MM.1S (cell line): ENCODE measurements at regions not wholly inside any gene's neighbourhood (a gene's known extent, or its start where the extent isn't known, plus 50 kb on each side); places are given as distances from the start of the nearest gene placed in this dataset.

Experiments
- DNase-seq: peaks from one replicate; pipeline ENCODE4 v3.0.0-alpha.2; 2015
- H2AFZ ChIP-seq: fragments of 300-600 bp; sonication (generic); 2 replicates; pipeline ENCODE4 v1.6.0; 2016; ENCODE audit warnings: antibody characterized with exemption, low read length
- H3F3A ChIP-seq: fragments of 300-600 bp; sonication (generic); 2 replicates; pipeline ENCODE4 v1.6.1; 2016; ENCODE audit warnings: mild to moderate bottlenecking, antibody characterized with exemption, low read length, moderate library complexity, mixed read lengths; ENCODE audit not compliant: insufficient read depth
- H3K27ac ChIP-seq: fragments of 300-600 bp; sonication (generic); 2 replicates; pipeline ENCODE4 v1.5.1; 2016; ENCODE audit warnings: mild to moderate bottlenecking, low read length
- H3K27me3 ChIP-seq: fragments of 300-600 bp; sonication (generic); replicated peaks from 2 replicates; pipeline ENCODE4 v1.6.0; 2016; ENCODE audit warnings: low read length; ENCODE audit not compliant: insufficient read depth
- H3K36me3 ChIP-seq: fragments of 300-600 bp; sonication (generic); replicated peaks from 2 replicates; pipeline ENCODE4 v1.6.1; 2016; ENCODE audit warnings: mild to moderate bottlenecking, low read length, mixed read lengths; ENCODE audit not compliant: insufficient read depth
- H3K4me1 ChIP-seq: fragments of 300-600 bp; sonication (generic); 2 replicates; pipeline ENCODE4 v1.6.1; 2016; ENCODE audit warnings: low read length, mixed read lengths
- H3K4me2 ChIP-seq: fragments of 300-600 bp; sonication (generic); 2 replicates; pipeline ENCODE4 v1.6.0; 2016; ENCODE audit warnings: low read depth, low read length
- H3K4me3 ChIP-seq: fragments of 300-600 bp; sonication (generic); 2 replicates; pipeline ENCODE4 v1.5.1; 2016; ENCODE audit warnings: low read length, mixed read lengths
- H3K79me2 ChIP-seq: fragments of 300-600 bp; sonication (generic); 2 replicates; pipeline ENCODE4 v1.6.1; 2016; ENCODE audit warnings: mixed run types, low read length, mixed read lengths
- H3K9ac ChIP-seq: fragments of 300-600 bp; sonication (generic); 2 replicates; pipeline ENCODE4 v1.6.1; 2016; ENCODE audit warnings: low read length, mixed read lengths
- H3K9me2 ChIP-seq: fragments of 300-600 bp; sonication (generic); replicated peaks from 2 replicates; pipeline ENCODE4 v1.6.1; 2016; ENCODE audit warnings: mild to moderate bottlenecking, low read length, mixed read lengths; ENCODE audit not compliant: insufficient read depth
- H3K9me3 ChIP-seq: fragments of 300-600 bp; sonication (generic); replicated peaks from 2 replicates; pipeline ENCODE4 v1.6.1; 2016; ENCODE audit warnings: mild to moderate bottlenecking, low read length, mixed read lengths; ENCODE audit not compliant: insufficient read depth
- H4K20me1 ChIP-seq: fragments of 300-600 bp; sonication (generic); 2 replicates; pipeline ENCODE4 v1.6.1; 2016; ENCODE audit warnings: mild to moderate bottlenecking, low read length, moderate library complexity, mixed read lengths; ENCODE audit not compliant: insufficient read depth
- CTCF ChIP-seq: fragments of 300-600 bp; sonication (generic); IDR thresholded peaks from 2 replicates; pipeline ENCODE4 v1.5.1; 2016; ENCODE audit warnings: antibody characterized with exemption, low read length, mixed read lengths
- EZH2 ChIP-seq: fragments of 300-600 bp; sonication (generic); optimal IDR thresholded peaks from 2 replicates; pipeline ENCODE3; 2017; ENCODE audit warnings: low read depth, mild to moderate bottlenecking, antibody characterized with exemption, low read length, mixed read lengths
- EZH2phosphoT487 ChIP-seq: fragments of 300-600 bp; sonication (generic); IDR thresholded peaks from 2 replicates; pipeline ENCODE4 v1.6.1; 2018; ENCODE audit warnings: antibody characterized with exemption, low read length

DNA sequence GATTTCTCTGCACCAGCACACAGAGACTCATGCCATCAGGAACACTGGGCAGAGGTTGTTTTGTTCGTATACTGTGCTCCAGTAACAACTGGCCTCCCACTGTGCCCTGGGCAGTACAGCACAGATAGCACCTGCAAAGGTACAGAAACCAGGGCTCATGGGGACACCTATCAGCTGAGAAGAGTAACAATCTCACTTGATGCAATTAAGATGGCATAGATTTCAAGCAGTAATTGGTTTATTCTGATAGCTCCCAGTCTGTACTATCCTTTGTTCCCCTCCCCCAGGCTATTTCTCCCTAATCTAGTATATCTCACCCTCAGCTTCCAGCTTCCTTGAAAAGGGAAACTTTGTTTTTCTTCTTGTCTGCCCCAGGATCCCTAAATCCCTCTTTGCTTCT, 343.9 kb upstream of the MMADHC start:
- no peaks in the 10 kb centered on the region for H3K27me3 ChIP-seq
- no peaks in the 10 kb centered on the region for H3K9me3 ChIP-seq
- no peak overlapping the region for H2AFZ ChIP-seq
- H3K36me3 ChIP-seq = no peaks in the 10 kb centered on the region
- no peaks in the 10 kb centered on the region for H3K79me2 ChIP-seq
- no peaks in the 10 kb centered on the region for H3F3A ChIP-seq
- H3K9me2 ChIP-seq = no peaks in the 10 kb centered on the region
- no peak overlapping the region for H3K4me2 ChIP-seq
- TF ChIP-seq CTCF = 0 out of 2 replicates have a peak, but pooled peaks have one; percentile 7
- TF ChIP-seq EZH2phosphoT487 = no peak
- H4K20me1 ChIP-seq = no peaks in the 10 kb centered on the region
- H3K27ac ChIP-seq = no peak overlapping the region
- no peak overlapping the region for H3K9ac ChIP-seq
- no peak overlapping the region for H3K4me3 ChIP-seq
- H3K4me1 ChIP-seq = no peaks in the 10 kb centered on the region
- peak; percentile 15 for DNase-seq

GRCh38 chr2:149928011-149928410, 340.4 kb upstream of the MMADHC start:
- DNase-seq = no peak
- Histone ChIP-seq H3K27me3 (no peaks in the 10 kb centered on the region), H4K20me1 (no peaks in the 10 kb centered on the region), H3K9me3 (no peaks in the 10 kb centered on the region), H3K4me1 (no peaks in the 10 kb centered on the region), H3K36me3 (no peaks in the 10 kb centered on the region), H3K9me2 (no peaks in the 10 kb centered on the region), H3K9ac (no peak overlapping the region), H2AFZ (no peak overlapping the region), H3K4me3 (no peak overlapping the region), H3K79me2 (no peaks in the 10 kb centered on the region), H3K27ac (no peak overlapping the region), H3K4me2 (no peak overlapping the region), H3F3A (no peaks in the 10 kb centered on the region)
- TF ChIP-seq EZH2phosphoT487 = no peak
- TF ChIP-seq CTCF = no peak
- TF ChIP-seq EZH2 = no peak

DNA sequence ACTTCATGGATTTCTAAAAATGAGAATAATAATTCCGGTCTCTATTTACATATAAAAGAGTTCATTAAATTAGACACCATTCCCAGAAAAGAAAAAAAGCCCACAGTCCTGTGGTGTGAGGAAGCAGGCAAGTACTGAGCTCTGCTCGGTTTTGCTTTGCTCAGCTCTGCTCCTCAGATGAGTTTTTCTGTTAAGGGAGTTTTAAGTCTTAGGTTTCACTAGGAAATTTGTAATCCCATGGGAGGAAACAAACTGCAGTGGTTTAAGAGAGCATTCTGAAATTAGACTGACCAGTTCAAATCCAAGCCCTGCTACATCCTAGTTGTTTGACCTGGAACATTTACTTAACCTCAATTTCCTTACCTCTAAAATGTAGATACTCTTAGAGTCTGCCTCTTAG, 338.6 kb upstream of the MMADHC start:
- Histone ChIP-seq H3K9me3 (no peaks in the 10 kb centered on the region), H3K9me2 (no peaks in the 10 kb centered on the region), H3K36me3 (no peaks in the 10 kb centered on the region), H2AFZ (no peak overlapping the region), H3K27me3 (no peaks in the 10 kb centered on the region), H3K27ac (no peak overlapping the region), H3F3A (no peaks in the 10 kb centered on the region), H3K9ac (no peak overlapping the region), H3K4me3 (no peak overlapping the region), H3K4me2 (no peak overlapping the region), H3K79me2 (no peaks in the 10 kb centered on the region), H4K20me1 (no peaks in the 10 kb centered on the region), H3K4me1 (no peaks in the 10 kb centered on the region)
- DNase-seq = no peak
- TF ChIP-seq EZH2 = no peak
- no peak for TF ChIP-seq CTCF
- TF ChIP-seq EZH2phosphoT487 = no peak
